Activated CD8-positive, alpha-beta memory T cell treated with anti-CD3 and anti-CD28 coated beads for 1 hour (primary cell): ENCODE measurements at regions not wholly inside any gene's neighbourhood (a gene's known extent, or its start where the extent isn't known, plus 50 kb on each side); places are given as distances from the start of the nearest gene placed in this dataset.

Experiments used
- DNase-seq, 2 donors: peaks; one replicate each; pipeline ENCODE4 v3.0.0-alpha.2; 2020; ENCODE audit warnings: low read depth in 1 of 2; ENCODE audit errors: extremely low read depth in 1 of 2

DNA sequence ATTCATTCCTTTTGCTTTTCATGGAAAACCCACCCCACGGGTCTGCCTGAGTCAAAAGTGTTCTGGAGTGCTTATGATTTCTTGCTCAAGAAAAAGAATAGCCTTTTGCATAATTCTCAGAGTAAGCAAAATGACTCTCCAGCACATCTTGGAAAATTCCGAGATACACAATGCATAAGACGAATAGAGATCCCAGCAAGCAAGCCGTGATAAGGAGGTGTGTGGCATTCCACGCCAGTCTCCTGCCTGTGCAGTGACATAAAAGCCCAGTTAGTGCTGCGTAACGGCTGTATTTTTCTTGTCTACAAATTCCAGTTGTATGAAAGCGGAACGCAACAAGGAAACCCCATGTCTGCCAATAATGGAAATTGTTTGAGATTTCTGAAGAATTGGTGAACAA, 237.9 kb upstream of the GATB start:
- DNase-seq = no peak

DNA sequence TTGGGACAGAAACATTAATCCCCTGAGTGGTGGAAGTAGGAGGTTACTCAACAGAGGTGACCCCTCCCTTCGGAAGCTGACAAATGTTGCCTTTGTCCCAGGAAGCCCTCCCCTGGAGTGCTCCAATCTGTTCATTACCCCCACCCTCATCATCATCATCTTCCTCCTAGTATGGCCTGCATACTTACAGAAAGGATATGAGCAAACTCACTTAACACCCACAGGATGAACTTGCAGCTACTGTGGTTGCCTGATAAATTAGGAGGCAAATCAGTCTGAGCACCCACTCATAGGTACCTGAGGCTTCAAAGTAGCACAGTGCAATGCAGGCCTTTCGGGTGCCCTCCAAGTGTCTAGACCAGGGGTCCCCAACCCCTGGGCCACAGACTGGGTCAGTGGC, 236.7 kb upstream of the GATB start:
- no peak for DNase-seq

DNA sequence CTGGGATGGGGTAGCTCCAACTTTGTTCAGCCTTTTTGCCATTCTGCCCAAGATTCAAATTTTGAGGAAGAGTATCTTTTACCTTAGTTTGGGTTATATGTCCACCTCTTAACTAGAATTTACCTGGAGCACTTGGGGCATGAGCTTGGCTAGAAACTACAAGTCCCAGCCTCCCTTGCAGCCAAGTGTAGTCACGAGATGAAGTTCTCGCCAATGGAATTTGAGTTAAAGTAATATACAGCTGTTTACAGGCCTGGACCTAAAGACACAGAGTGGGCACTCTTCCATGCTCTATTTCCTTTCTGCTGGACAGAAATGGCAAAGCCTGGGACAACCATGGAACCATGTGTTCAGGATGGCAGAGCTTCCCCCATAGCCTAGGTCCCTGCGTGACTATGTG, 233.6 kb upstream of the GATB start:
- DNase-seq = no peak

DNA sequence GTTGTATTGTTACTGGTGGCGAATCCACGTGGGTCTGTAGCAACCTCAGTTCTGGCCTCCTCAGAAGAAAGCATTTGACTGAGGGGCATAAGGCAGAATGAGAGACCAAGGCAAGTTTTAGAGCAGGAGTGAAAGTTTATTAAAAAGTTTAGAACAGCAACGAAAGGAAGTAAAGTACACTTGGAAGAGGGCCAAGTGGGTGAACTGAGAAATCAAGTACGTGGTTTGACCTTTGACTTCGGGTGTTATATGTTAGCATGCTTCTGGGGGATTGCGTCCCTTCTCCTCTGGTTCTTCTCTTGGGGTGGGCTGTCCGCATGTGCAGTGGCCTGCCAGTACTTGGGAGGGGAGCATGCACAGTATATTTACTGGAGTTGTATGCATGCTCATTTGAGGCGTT, 232.7 kb upstream of the GATB start:
- DNase-seq = no peak

DNA sequence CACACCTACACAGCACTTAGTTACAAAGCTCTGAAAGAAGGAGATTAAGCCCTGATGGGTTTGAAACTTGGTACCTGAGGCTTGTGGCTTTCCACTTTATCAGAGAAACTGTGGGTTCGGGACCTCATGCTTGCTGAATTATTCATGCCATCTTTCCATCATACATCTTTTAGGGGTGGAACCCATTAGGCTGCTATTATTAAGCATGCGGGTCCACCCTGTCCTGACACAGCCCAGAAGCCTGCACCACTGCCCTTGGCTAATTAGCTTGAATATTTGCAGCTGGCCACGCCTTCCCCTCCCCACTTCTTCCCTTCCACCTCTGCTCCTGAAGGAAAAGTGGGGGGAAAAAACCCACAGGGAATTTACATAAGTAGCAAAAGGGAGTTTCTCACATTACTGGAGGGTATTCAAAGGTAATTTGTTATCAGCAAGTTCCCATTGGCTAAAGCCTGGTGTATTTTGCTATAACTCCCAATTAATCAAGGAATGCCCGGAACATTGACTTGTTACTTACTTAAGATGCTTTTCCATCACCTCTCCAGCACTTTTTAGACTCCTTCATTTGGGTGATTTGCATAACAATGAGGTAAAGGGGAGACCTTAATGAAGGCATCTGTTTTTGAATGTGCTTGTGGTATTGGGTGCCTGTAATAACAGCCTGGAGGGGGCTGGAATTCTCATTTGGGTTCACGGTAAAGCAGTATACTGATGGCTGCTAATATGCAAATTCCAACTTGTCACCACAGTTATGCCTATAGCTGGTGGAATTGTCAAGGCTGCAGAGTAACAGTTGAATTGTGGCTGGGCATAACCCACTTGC, 231.7 kb upstream of the GATB start:
- DNase-seq = no peak

DNA sequence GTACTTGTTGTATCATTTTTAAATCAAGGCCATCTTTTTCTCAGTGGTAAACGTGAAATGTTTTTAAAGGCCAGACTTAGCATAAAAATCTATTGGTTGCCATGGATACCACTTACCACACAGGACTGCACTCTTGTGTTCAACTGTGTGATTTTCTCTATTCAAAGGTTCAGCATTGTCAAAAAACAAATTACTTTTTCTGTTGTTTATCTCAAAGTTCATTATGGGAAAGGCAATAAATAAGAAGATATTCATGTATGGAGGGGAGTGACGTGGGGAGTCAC, 231.0 kb upstream of the GATB start:
- DNase-seq = no peak

DNA sequence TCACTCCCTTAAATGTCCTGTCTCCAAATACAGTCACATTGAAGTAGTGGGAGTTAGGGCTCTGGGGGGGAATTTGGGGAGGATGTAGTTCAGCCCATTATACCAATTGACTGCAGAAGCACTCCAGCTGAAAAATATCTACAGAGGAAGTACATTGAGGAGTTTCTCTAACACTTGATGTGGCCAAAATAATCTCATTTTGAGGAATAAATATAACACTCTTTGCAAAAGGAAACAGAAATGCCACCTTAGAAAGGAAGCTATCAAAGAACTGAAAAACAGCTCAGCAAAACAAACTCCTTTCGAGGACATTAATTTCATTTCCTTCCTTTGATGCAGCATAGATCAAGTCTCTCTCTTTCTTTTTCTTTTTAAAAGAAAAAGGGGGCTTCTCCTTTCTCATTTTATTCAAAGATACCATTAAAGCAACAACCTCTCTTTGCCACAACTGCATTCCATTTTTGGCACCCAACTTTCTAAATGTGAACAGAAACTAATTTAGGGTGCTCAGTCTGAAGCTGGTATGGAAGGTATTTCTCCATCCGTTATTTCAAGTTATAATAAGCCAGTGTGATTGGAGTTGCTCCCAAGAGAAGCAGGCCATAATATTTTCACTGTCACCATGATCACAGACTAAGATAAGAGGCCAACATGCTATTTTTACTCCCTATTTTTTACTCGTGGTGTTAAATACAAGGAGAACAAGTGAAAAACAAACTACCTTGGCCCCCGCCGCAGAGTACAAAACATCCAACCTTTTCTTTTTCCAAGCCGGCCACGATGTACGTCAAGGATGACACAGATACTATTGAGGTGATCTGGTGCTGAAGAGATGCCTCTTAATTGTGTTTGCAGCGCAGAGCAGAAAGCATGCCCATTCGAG, 230.4 kb upstream of the GATB start:
- no peak for DNase-seq

DNA sequence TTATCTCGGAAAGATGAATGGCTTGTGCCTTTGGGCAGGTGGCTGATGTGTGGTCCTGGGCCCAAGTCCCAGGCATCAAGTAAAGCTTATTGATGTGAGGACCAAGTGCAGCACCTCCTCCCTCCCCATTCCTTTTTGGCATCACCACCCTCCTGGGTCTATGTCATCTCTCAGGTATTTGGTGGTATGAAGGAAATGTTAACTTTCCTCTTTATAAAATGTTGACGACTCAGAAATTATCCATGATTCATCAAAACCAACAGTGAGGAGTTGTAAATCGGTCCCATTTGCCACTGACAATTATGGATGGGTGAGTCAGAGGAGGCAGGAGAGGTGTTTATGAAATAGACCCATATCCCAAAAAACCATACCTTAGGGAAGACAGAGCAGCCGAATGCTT, 229.4 kb upstream of the GATB start:
- DNase-seq = no peak

DNA sequence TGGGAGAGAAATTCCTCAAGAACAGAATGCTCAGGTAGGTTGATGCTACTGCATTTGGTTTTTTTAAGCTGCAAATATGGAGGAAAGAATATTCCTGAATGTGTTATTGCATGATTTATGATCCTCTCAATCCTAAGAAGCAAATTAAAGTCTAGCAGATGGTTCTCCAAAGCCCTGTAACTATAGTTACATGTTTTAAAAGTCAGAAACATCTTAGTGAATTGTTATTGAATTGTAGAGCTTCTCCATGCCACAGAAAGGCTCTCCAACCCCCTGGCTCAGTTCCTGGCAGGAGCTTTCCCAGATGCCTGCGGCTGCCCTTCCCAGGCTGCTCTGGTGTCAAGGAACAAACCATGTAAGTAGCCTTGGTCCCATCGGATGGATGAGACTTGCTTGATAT, 227.8 kb upstream of the GATB start:
- DNase-seq = no peak

DNA sequence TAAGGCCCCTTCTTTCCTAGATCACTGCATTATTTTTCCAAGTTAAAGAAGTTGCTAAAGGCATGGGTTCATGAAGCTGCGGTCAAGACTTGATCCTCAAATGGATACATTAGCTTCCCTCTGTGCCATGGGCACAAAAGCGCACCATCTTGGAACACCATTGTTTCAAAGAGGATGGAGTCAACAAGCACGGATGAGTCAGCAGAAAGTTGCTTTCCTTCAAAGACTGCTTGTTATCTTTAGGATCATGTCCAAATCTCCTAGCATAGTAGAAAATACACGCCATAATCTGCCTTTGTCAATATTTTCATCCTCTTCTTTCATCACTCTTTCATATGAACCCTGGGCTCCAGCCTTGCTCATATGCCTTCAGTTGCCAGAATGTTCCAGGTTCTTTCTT, 226.8 kb upstream of the GATB start:
- no peak for DNase-seq

DNA sequence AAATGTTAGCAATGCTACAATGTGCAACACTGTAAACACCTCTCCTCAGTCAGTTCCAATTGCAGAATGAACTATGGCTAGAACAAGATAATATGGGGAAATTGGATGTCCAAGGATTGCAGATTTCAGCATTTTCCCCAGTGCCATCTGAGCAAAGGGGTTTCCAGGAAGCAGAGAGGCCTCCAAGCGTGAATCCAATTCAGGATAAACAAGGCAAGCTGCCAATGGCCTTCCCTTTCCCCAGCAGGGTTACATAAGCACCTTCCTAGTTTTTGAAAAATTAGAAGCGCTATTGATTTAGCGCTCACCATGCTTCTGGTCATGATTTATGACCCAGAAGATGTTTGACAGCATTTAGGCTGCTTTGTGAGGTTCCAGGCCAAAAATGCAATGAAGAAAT, 223.0 kb upstream of the GATB start:
- DNase-seq = no peak

DNA sequence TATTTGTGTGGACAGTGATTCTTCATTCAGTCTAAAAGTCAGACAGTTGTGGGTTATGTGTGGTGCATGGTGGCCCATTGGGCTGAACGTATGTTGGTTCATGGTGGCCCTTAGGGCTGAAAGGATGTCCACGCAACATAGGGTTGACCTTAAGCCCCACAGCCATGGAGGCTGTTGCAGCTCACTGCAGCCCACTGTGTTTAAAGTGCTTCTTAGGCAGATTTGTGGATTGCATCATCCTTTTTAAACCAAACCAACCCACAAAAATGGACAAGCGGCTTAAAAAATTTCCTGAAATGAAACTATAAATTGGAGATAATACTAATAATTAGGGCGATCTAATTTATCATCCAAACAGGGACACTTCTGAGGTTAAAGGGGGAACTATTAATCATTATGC, 219.0 kb upstream of the GATB start:
- no peak for DNase-seq

DNA sequence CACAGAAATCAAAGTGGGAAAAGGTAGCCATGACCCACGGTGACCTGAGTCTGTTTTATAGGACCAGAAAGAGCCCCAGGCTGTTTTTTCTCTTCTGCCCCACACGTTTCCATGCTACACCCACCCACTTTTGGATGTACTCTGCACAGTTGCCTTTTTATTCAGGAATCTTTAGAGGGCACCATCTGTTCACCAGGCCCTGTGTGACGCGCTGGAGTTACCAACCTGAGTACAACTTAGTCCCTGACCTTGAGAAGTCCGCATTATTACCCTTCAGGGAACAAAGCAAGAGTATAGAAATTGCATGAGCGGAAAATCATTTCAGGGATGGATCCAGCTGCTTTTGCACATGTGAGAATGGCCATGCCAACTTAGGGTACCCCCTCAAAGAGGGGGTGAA, 207.8 kb upstream of the GATB start:
- DNase-seq = no peak

DNA sequence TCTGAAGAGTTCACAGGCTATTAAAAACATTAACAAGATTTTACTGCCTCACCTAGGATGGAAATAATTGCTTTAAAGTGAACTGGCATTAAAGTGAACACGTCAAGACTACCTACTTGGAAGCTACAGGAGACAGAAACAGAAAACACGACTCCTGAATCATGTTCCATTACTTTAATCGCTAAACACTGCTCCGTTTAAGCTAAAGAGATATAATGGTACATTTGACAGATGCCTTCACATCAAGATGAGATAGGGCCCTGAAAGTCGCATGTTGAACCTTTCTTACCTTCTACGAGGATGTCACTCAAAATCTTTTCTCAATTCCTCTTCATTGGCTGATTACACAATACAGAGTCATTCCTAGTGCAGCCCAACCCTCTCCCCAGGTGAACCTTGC, 206.3 kb upstream of the GATB start:
- DNase-seq = no peak

DNA sequence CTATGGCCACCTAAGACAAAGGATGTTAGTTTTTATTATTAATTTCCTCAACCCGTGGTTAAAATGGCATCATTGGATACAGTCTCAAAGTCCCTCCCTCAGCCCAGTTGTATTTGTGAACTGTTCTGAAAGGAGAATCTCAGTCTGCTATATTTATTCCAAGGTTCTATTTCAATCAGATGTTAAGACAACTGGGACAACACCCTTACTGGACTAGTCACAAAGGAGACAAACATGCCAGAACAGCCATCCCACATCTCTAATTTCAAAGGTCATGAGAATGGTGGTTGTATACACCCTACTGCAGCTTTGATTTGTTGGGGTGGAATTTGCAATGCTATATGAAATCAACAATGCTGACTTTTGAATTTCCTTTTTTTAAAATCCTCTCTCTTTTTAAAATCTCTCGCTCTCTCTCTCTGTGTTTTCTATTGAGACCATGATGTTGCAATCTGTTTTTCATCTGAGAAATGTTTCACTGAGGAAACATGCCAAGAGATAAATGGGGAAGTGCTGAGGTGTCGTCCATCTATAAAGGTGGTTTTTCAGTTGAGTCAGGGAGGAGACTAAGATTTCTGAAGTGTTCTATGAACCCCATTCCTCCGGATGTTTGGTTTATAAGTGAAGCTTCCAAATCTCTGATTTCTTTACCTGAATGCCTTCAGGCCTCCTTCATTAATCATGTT, 201.5 kb upstream of the GATB start:
- DNase-seq = no peak

DNA sequence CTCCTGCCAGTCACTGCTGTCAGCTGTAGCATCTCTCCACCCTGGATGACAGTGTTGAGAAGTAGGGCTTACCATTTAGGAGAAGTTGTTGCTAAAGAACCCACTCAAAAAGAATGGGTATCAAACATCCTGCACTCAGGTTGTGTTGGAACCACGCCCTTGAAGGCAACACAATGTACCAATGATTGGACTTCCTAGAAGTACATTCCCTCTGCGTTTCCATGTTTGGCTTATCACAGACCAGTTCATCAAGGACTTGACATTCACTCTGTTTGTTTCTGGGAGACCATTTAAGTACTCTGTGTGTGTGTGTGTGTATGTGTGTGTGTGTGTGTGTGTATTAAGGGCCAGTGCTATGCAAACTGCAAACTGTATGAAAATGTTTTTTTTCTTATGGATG, 200.6 kb upstream of the GATB start:
- DNase-seq = no peak

DNA sequence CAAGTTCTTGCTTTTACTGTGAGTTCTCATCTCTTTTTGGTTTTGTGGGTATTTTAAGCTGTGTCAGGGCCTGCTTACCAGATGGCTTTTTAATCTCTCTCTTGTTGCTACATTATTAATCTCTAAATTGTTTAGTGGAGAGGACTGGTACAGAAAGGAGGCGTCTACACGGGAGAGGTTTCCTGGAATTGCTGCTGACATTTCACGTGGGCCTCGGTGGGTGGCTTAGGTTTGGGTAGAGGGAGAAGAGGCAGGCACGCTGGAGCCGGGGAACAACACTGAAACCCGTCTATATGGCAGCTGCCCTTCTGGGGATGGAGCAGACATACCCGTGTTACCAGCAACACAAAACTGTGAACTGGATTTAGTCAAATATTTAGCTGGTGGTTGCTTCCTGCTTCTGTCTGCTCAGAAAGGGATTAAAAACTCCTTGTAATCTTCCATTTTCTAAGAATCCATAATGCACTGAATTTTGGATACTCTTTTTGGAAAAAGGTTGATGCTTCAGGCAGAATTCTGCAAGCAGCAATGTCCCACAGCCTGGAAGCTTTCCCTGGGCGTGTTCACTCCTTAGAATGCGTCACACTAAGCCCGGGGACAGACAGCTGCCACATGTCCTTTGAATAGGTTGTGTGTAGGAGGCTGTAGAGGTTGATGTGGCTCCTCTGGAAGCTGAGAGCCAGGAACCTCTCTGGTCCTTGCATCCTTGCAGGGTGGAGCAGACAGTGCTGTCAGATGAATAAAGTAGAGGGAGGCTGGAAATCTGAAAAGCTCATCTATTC, 199.8 kb upstream of the GATB start:
- no peak for DNase-seq

DNA sequence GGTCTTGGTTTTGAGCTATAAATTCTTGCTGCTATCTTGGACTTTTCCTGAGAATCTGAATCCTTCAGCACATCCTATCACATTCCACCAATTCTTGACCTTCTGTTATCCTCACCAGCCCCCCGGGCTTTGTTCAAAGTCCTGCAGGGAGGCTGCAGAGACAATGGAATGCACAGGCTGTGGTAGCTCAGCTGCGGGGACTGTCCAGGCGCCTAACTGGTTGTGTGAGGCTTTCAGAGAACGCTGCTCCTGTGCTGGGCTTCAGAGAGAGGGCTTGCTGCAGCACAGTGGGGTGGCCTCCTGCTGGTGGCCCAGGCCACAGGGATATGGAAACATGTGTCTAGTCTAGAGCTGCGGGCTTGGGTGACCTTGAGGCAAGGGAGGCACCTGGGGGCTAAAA, 196.3 kb upstream of the GATB start:
- no peak for DNase-seq

DNA sequence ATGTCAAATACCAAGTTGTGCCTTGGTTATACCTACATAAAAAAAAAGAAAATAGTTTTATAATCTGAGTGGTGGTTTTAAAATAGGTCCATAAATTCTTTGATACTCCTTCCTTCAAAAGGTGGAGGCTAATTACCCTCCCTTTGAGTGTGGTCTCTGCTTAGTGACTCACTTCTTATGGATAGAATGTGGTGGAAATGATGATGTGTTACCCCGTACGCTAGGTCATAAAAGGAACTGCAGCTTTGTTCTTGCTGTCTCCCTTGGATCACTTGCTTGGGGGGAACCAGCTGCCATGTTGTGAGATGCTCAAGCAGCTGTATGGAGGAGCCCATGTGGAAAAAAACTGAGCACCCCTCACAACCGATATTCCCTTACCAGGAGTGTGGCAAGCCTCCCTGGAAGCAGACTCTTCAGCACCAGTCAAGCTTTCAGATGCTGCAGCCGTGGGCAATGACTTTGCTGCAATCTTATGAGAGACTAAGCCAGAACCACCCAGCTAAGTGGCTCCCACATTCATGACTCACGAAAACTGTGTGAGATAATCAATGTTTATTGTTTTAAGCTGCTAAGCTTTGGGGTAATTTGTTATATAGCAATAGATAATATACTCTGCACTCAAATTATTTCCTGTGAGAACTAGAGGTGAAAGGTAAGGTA, 195.0 kb upstream of the GATB start:
- no peak for DNase-seq

DNA sequence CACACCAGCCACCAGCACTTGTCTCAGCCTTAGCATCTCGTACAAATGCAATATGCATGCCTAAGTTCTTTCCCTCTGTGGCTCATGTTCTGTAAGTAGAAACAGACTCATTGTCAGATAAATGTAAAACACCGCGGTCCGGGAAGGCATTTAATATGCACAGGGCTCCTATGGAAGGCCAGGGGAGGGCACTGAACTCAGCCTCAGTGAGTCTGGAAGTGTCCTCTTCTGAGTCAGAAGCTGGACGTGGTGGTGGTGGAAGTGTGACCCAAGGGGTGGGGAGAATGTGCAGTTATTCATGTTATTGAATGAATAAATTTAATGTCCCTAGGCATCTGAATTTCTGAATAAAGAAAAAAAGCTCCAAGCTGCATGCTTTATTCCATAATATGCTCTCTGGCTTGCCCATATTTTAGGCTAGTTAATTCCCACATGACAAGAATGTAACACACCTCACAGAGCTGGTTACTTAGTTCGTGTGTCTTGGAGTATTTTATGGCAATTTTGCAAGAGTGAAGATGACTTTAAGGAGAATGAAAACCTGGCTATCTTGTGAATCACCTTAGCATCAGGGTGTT, 193.1 kb upstream of the GATB start:
- no peak for DNase-seq
